ENCODE measurements at regions not wholly inside any gene's neighbourhood (a gene's known extent, or its start where the extent isn't known, plus 50 kb on each side); places are given as distances from the start of the nearest gene placed in this dataset.

DNA sequence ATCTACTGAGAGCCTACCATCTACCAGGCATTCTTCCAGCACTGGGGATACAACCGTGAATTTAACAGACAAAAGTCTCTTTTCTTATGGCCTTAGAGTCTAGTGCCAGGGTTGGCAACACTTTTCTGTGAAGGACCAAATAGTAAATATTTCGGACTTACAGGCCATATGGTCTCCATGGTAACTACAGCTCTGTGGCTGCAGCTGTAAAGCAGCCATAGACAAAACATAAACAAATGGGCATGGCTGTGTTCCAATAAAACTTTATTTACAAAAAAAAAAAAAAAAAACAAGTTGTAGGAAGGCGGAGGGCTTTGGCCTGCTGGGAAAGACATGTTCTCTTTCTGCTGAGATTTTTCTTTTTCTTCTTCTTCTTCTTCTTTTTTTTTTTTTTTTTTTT is 98.7 kb downstream of the ABCC12 start:
- H3K27ac Mint-ChIP-seq (ENCODE audit: unreplicated experiment), result peak overlapping the region; percentile 63
- DNase-seq (ENCODE audit: low read depth, low spot score), result no peak
- peaks cover 2% of the 10 kb centered on the region for H3K9me3 Mint-ChIP-seq
- peaks cover 39% of the 10 kb centered on the region for H3K4me1 Mint-ChIP-seq
- no peak overlapping the region for H3K4me3 Mint-ChIP-seq
- peaks cover 2% of the 10 kb centered on the region for H3K36me3 Mint-ChIP-seq (ENCODE audit: low read depth)
- TF ChIP-seq, protein P1, sequence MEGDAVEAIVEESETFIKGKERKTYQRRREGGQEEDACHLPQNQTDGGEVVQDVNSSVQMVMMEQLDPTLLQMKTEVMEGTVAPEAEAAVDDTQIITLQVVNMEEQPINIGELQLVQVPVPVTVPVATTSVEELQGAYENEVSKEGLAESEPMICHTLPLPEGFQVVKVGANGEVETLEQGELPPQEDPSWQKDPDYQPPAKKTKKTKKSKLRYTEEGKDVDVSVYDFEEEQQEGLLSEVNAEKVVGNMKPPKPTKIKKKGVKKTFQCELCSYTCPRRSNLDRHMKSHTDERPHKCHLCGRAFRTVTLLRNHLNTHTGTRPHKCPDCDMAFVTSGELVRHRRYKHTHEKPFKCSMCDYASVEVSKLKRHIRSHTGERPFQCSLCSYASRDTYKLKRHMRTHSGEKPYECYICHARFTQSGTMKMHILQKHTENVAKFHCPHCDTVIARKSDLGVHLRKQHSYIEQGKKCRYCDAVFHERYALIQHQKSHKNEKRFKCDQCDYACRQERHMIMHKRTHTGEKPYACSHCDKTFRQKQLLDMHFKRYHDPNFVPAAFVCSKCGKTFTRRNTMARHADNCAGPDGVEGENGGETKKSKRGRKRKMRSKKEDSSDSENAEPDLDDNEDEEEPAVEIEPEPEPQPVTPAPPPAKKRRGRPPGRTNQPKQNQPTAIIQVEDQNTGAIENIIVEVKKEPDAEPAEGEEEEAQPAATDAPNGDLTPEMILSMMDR (conservative IDR thresholded peaks at IDR 0.05), result no peak
- H3K27me3 Mint-ChIP-seq (ENCODE audit: low read depth), result no peaks in the 10 kb centered on the region

DNA sequence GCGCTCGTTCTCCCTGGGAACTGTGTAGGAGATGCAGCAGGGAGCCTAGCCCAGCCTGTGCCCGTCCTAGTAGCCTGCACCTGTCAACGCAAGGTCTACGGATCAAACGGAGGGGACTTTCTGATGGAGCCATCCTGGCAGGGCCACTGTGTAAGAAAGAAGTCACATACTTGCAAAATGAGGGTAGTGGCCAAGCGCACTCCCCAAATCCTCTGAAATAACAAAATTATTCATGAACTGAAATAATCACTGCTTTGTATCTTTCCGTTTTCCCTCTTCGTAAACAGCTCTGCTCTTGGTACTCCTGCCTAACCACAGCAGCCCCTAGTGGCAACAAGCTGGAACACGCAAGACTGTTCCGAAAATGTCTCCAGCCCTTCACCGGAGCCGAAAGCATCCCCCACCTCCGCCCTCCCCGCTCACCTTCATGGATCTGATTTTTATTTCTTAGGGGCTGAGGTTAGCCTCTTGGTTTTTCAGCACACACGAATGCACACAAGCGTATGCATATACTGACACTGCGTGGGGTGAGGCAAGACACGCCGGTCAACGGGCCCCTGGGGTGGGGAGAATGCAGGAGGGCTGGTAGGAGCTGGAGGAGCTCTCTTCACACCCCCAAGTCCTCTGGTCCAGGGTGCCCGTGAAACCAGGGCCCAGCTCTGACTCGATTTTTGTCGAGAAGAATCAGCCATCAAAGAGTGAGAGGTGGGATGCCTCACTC is 100.8 kb downstream of the ABCC12 start:
- no peaks in the 10 kb centered on the region for H3K27me3 Mint-ChIP-seq (ENCODE audit: low read depth)
- peak overlapping the region; percentile 65 for H3K27ac Mint-ChIP-seq (ENCODE audit: unreplicated experiment)
- H3K36me3 Mint-ChIP-seq (ENCODE audit: low read depth), result peaks cover 2% of the 10 kb centered on the region
- TF ChIP-seq, protein P1 (conservative IDR thresholded peaks at IDR 0.05), result peak; percentile 90
- peaks cover 48% of the 10 kb centered on the region for H3K4me1 Mint-ChIP-seq
- H3K9me3 Mint-ChIP-seq, result peaks cover 2% of the 10 kb centered on the region
- DNase-seq (ENCODE audit: low read depth, low spot score), result peak; percentile 60
- H3K4me3 Mint-ChIP-seq, result peak overlapping the region; percentile 61

DNA sequence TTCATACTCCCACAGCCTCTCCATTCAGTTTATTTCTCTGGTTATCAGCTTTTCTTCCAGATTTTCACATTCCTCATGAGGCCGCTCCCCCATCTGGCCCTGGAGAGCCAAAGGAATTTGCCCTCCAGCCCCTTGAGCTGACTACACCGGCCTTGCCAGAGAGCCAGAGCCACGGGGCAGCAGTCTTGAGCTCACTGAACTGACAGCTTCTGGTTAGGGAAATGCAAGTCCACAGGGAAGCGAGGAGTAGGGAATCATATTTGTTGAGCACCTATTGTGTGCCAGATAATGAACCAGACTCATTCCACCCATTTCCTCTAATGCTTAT is 102.4 kb downstream of the ABCC12 start:
- no peaks in the 10 kb centered on the region for H3K36me3 Mint-ChIP-seq (ENCODE audit: low read depth)
- no peaks in the 10 kb centered on the region for H3K9me3 Mint-ChIP-seq
- H3K27me3 Mint-ChIP-seq (ENCODE audit: low read depth), result no peaks in the 10 kb centered on the region
- TF ChIP-seq, protein P1 (conservative IDR thresholded peaks at IDR 0.05), result no peak
- DNase-seq (ENCODE audit: low read depth, low spot score), result peak; percentile 47
- H3K4me3 Mint-ChIP-seq, result peak overlapping the region; percentile 12
- peak overlapping the region; percentile 30 for H3K27ac Mint-ChIP-seq (ENCODE audit: unreplicated experiment)
- peaks cover 53% of the 10 kb centered on the region for H3K4me1 Mint-ChIP-seq

DNA sequence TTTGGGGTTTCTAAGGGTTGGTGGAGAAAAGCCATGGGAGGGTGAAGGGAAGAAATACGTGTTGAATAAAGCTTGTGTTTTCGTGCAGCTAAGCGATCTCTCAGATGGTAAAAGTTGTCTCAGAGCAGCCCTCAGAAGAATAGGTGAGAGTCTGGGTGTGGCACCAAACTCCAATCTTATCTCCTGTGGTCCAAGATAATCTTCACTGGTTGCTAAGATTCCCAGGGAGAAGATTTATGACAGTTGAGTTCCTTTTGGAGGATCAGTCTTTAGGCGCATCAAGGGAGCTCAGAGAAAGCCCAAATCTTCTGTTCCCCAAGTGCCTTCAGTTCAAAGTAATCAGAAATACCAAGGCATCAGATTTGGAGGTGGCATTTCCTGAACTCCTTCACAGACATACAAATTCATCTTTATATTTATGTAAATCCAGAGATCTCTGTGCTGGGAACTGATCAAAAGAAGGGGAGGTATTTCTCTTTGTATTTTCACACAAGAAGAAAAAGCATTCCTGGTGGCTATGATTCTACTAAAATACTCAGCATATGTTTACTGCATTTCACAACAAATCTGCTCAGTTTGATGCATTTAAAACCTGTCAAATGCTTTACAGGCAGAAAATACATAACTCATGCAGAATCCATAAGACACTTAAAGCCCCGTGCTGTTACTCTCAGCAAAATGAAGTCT is 102.9 kb downstream of the ABCC12 start:
- H3K9me3 Mint-ChIP-seq, result no peaks in the 10 kb centered on the region
- H3K27me3 Mint-ChIP-seq (ENCODE audit: low read depth), result no peaks in the 10 kb centered on the region
- H3K36me3 Mint-ChIP-seq (ENCODE audit: low read depth), result no peaks in the 10 kb centered on the region
- TF ChIP-seq, protein P1 (conservative IDR thresholded peaks at IDR 0.05), result no peak
- no peak for DNase-seq (ENCODE audit: low read depth, low spot score)
- H3K4me3 Mint-ChIP-seq, result peak overlapping the region; percentile 12
- H3K4me1 Mint-ChIP-seq, result peaks cover 58% of the 10 kb centered on the region
- peak overlapping the region; percentile 30 for H3K27ac Mint-ChIP-seq (ENCODE audit: unreplicated experiment)

DNA sequence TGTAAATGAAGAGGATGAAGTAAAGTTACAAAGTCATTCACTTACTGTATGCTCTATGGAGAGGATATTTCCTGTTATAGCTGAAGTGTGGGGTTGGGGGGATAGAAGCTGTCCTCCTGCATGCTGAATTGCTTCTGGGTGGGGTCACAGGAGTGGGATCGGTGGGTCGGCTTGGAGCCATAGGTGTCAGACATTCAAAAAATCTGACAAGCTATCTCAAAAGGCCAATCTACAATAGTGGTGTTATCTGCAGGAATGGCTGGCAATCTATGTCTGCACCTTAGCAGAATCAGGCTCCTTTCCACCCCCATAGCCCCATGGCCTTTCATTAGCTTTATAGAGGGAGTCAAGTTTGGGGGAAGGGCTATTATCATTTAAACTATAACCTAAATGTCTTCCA is 104.9 kb downstream of the ABCC12 start:
- Mint-ChIP-seq H3K36me3 (ENCODE audit: low read depth) (no peaks in the 10 kb centered on the region), H3K27me3 (ENCODE audit: low read depth) (no peaks in the 10 kb centered on the region), H3K27ac (ENCODE audit: unreplicated experiment) (no peak overlapping the region), H3K4me3 (no peak overlapping the region), H3K4me1 (peaks cover 65% of the 10 kb centered on the region), H3K9me3 (no peaks in the 10 kb centered on the region)
- no peak for DNase-seq (ENCODE audit: low read depth, low spot score)
- TF ChIP-seq, protein P1 (conservative IDR thresholded peaks at IDR 0.05), result no peak

Data from neural crest cell (in vitro differentiated cells).